Prostate gland (tissue), 2 donors: ENCODE measurements at regions not wholly inside any gene's neighbourhood (a gene's known extent, or its start where the extent isn't known, plus 50 kb on each side); places are given as distances from the start of the nearest gene placed in this dataset.

Experiments
- CTCF ChIP-seq, 4 experiments: fragments of 200-600 bp in 2 of 4; fragments of 450-650 bp in 2 of 4; sonication (generic) in 2 of 4; IDR thresholded peaks; 1 replicate in 3 of 4; 2 replicates in 1 of 4; pipeline ENCODE4 v1.5.1; 2016 to 2019; ENCODE audit warnings: antibody characterized with exemption in 4 of 4, mild to moderate bottlenecking in 2 of 4, moderate library complexity in 2 of 4
- POLR2AphosphoS5 ChIP-seq: sonication (generic); formaldehyde crosslinking; IDR thresholded peaks from one replicate; pipeline ENCODE4 v1.6.1; 2017; ENCODE audit warnings: antibody characterized with exemption

GRCh38 chr3:127445581-127446343 lies 144.8 kb downstream of the TPRA1 start:
- TF ChIP-seq CTCF (IDR thresholded peaks at IDR 0.05) (no peak), POLR2AphosphoS5 (no peak)
